Activated B cell treated with CpG ODN at 0.5 μM for 24 hours (primary cell): ENCODE measurements at regions not wholly inside any gene's neighbourhood (a gene's known extent, or its start where the extent isn't known, plus 50 kb on each side); places are given as distances from the start of the nearest gene placed in this dataset.

Experiments
- ATAC-seq: fragments of 200-7000 bp; cut with Tn5 transposase; one replicate; pipeline ENCODE4 v1.10.0; 2021; ENCODE audit warnings: low read depth, mild to moderate bottlenecking, moderate library complexity
- CTCF ChIA-PET: fragments of 350-600 bp; sonication (Branson Sonifier 250); formaldehyde crosslinking; loops from one replicate; lab custom pipeline; 2021; ENCODE audit warnings: antibody characterized with exemption; lab: Charles Lee
- POLR2A ChIA-PET: fragments of 350-600 bp; sonication (Branson Sonifier 250); formaldehyde crosslinking; loops from one replicate; lab custom pipeline; 2021; ENCODE audit warnings: antibody characterized with exemption; lab: Charles Lee
- DNase-seq: peaks from one replicate; pipeline ENCODE4 v3.0.0; 2022
- H3K27ac Mint-ChIP-seq: one replicate; pipeline ENCODE4 v1.8.0; 2020; ENCODE audit warnings: mixed read lengths
- H3K27me3 Mint-ChIP-seq: one replicate; pipeline ENCODE4 v1.8.0; 2021; ENCODE audit warnings: mixed read lengths
- H3K36me3 Mint-ChIP-seq: one replicate; pipeline ENCODE4 v1.8.0; 2021; ENCODE audit warnings: low read depth, mixed read lengths
- H3K4me1 Mint-ChIP-seq: one replicate; pipeline ENCODE4 v1.8.0; 2021; ENCODE audit warnings: mixed read lengths
- H3K4me3 Mint-ChIP-seq: one replicate; pipeline ENCODE4 v1.8.0; 2020; ENCODE audit warnings: mild to moderate bottlenecking, mixed read lengths
- H3K9me3 Mint-ChIP-seq: one replicate; pipeline ENCODE4 v1.8.0; 2020; ENCODE audit warnings: mixed read lengths
- intact Hi-C: fragments of 100-400 bp; cut with micrococcal nuclease; formaldehyde crosslinking; loops from one replicate; pipeline ENCODE4 v1.15.1; 2024
- TF ChIP-seq, protein P1 (sequence below): fragments of 200-600 bp; IDR thresholded peaks from one replicate; pipeline ENCODE4 v1.8.0; 2022; ENCODE audit warnings: antibody characterized with exemption, mild to moderate bottlenecking

DNA sequence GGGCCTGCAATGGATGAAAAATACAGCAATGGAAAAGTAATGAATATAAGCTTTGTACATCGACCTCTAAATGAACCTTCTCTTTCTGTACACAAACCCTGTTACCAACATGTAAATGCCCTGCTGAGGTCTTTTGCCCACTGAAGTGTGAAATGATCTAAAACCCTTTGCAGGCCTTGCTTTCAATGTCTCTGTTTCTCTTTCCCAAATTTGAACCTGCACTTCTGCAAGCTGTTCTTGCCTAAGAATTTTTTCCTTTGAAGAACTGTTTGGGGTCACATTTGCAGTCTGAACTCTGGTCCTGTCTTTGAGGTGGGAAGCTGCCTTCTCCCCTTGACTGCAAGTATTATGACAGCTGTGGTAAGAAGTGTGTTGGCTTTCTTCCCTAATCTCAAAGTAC lies 1237.1 kb downstream of the FAM181B start:
- H3K4me3 Mint-ChIP-seq, result no peak overlapping the region
- no peaks in the 10 kb centered on the region for H3K27me3 Mint-ChIP-seq
- no peak overlapping the region for H3K27ac Mint-ChIP-seq
- no peaks in the 10 kb centered on the region for H3K9me3 Mint-ChIP-seq
- no peaks in the 10 kb centered on the region for H3K4me1 Mint-ChIP-seq
- no peak for ATAC-seq
- CTCF ChIA-PET, result no interaction called here
- intact Hi-C loops, result no loop called here
- DNase-seq, result no peak
- H3K36me3 Mint-ChIP-seq, result no peaks in the 10 kb centered on the region
- POLR2A ChIA-PET, result no interaction called here
- TF ChIP-seq, protein P1, sequence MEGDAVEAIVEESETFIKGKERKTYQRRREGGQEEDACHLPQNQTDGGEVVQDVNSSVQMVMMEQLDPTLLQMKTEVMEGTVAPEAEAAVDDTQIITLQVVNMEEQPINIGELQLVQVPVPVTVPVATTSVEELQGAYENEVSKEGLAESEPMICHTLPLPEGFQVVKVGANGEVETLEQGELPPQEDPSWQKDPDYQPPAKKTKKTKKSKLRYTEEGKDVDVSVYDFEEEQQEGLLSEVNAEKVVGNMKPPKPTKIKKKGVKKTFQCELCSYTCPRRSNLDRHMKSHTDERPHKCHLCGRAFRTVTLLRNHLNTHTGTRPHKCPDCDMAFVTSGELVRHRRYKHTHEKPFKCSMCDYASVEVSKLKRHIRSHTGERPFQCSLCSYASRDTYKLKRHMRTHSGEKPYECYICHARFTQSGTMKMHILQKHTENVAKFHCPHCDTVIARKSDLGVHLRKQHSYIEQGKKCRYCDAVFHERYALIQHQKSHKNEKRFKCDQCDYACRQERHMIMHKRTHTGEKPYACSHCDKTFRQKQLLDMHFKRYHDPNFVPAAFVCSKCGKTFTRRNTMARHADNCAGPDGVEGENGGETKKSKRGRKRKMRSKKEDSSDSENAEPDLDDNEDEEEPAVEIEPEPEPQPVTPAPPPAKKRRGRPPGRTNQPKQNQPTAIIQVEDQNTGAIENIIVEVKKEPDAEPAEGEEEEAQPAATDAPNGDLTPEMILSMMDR, result no peak

DNA sequence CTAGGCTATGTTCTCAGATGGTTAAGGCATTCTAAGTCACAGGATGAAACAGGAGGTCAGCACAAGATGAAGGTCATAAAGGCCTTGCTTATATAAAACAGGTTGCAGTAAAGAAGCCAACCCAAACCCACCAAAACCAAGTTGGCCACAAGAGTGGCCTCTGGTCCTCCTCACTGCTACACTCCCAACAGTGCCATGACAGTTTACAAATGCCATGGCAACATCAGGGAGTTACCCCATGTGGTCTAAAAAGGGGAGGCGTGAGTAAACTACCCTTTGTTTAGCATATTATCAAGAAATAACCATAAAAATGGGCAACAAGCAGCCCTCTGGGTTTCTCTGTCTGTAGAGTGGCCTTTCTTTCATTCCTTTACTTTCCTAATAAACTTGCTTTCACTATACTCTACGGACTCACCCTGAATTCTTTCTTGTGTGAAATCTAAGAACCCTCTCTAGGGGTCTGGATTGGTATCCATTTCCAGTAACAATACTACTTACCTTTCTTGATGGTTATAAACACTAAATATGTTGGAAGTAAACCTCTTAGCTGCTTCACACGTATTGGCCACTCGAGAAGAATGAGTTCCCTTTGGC lies 1237.9 kb downstream of the FAM181B start:
- CTCF ChIA-PET, result no interaction called here
- Mint-ChIP-seq H3K27me3 (no peaks in the 10 kb centered on the region), H3K4me1 (no peaks in the 10 kb centered on the region), H3K36me3 (no peaks in the 10 kb centered on the region), H3K4me3 (no peak overlapping the region), H3K27ac (no peak overlapping the region), H3K9me3 (no peaks in the 10 kb centered on the region)
- intact Hi-C loops, result no loop called here
- TF ChIP-seq, protein P1, result no peak
- POLR2A ChIA-PET, result no interaction called here
- DNase-seq (no peak), ATAC-seq (no peak)

DNA sequence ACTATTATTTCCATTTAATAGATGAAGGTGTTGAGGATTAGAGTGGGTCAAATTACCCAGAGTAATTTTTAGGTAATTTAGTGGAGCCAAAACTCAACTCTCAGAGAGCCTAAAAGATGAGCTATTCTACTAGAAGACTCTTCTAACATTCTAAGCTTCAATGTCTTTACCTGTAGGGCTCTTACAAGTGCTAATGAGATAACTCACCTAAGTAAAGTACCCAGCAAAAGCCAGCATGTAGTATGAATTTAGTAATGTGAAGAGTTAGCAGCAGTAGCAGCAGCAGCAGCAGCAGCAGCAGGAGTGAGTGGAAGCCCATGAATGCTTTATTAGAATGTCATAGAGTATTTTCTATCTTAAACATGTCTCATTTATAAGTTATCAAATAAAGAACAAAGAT lies 1239.2 kb downstream of the FAM181B start:
- ChIA-PET POLR2A (no interaction called here), CTCF (interaction anchor here (1.6 kb wide), 1 partner anchor 10 kb away, joined by 5 read pairs; no protein-coding TSS in a partner anchor)
- Mint-ChIP-seq H3K27ac (no peak overlapping the region), H3K4me3 (no peak overlapping the region), H3K27me3 (no peaks in the 10 kb centered on the region), H3K36me3 (no peaks in the 10 kb centered on the region), H3K9me3 (no peaks in the 10 kb centered on the region), H3K4me1 (no peaks in the 10 kb centered on the region)
- TF ChIP-seq, protein P1, result no peak
- no peak for DNase-seq
- intact Hi-C loops, result no loop called here
- no peak for ATAC-seq

DNA sequence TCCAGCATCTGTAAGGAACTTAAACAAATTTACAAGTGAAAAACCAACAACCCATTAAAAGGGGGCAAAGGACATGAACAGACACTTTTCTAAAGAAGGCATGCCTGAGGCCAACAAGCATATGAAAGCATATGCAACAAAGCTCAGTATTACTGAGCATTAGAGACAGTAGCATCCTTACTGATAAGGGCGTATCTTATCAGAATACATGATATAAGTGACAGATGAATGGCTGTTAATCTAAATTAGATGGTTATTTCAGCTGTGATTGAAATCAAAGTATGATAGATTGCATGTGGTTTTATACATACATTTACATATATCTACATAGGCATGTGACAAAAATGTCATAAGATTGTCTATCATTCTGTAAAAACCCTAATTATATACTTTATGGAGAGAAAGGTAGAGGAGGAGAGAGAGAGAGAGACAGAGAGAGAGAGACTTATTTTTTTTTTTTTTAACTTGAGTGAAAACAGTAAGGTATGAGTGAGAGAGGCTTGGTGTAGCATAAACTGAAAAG lies 1240.7 kb downstream of the FAM181B start:
- POLR2A ChIA-PET, result no interaction called here
- H3K9me3 Mint-ChIP-seq, result no peaks in the 10 kb centered on the region
- no peak overlapping the region for H3K4me3 Mint-ChIP-seq
- H3K27me3 Mint-ChIP-seq, result no peaks in the 10 kb centered on the region
- no peak for DNase-seq
- CTCF ChIA-PET, result no interaction called here
- TF ChIP-seq, protein P1, result no peak
- no peak overlapping the region for H3K27ac Mint-ChIP-seq
- no peaks in the 10 kb centered on the region for H3K4me1 Mint-ChIP-seq
- intact Hi-C loops, result no loop called here
- ATAC-seq, result no peak
- H3K36me3 Mint-ChIP-seq, result no peaks in the 10 kb centered on the region

DNA sequence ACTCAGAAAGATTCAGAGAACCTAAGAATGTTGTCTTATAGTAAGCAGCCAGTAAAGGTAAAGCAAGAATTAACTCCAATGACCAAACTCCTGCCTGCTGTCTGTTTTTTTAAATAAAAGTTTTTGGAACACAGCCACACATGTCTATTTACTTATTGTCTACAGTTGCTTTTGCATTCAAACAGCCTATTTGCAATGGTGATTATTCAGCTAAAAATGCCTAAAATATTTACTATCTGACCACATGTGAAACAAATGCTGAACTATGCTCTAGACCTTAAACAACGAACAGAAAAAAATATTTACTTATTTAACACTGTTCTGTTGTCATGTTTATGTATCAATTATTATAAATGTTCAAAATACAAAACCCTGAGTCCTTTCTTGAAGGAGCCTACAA lies 1246.6 kb downstream of the FAM181B start:
- CTCF ChIA-PET, result no interaction called here

More for the DNA sequence above, 1246.6 kb downstream of the FAM181B start:
- Mint-ChIP-seq H3K4me3 (no peak overlapping the region), H3K27me3 (no peaks in the 10 kb centered on the region), H3K27ac (no peak overlapping the region), H3K4me1 (no peaks in the 10 kb centered on the region), H3K36me3 (no peaks in the 10 kb centered on the region), H3K9me3 (peaks cover 2% of the 10 kb centered on the region)
- TF ChIP-seq, protein P1, result no peak
- POLR2A ChIA-PET, result no interaction called here
- ATAC-seq (no peak), DNase-seq (no peak)
- intact Hi-C loops, result no loop called here
